Astrocyte of the cerebellum (primary cell): ENCODE measurements at regions not wholly inside any gene's neighbourhood (a gene's known extent, or its start where the extent isn't known, plus 50 kb on each side); places are given as distances from the start of the nearest gene placed in this dataset.
A peak's percentile ranks its signal among the peaks of the same experiment; 100 is the strongest.
"Not testable (repeated sequence)": the region's sequence is repeated elsewhere in the genome, so short reads cannot be mapped to it uniquely, and the experiment has no call there.

ENCODE experiments used
- DNase-seq: peaks from one replicate; pipeline ENCODE4 v3.0.0-alpha.2; 2011; ENCODE audit warnings: low read depth
- H3K4me3 ChIP-seq: 2 replicates; pipeline ENCODE4 v1.5.1; 2011; ENCODE audit warnings: mild to moderate bottlenecking, low read depth, low read length, moderate library complexity
- in situ Hi-C: cut with HindIII; loops from 2 replicates; pipeline ENCODE4 v1.10.0; 2017; ENCODE audit warnings: low sequenced_read_pairs
- TF ChIP-seq, protein P1 (sequence below): IDR thresholded peaks from 2 replicates; pipeline ENCODE4 v1.5.1; 2012; ENCODE audit warnings: low read length, low read depth, moderate library complexity, mild to moderate bottlenecking; ENCODE audit errors: missing control alignments

DNA sequence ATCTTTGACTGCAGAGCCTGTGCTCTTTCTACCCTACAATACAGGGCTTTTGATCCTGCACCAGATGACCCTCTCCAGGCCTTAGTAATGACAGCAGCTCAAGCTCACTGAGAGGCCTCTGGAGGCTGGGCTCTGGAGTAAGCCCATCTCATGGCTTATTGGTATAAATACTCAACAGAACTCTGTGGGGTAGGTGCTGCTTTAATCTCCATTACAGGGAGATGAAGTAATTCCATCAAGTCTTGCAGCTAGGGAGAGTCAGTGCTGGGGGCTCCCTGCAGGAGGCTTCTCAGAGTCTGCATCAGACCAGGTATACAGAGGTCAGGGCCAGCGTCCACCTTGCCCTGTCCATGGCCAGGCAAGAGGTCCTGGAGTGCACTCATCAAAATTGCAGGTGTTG, 89.2 kb upstream of the SLC6A11 start:
- H3K4me3 ChIP-seq = no peak overlapping the region
- TF ChIP-seq, protein P1, sequence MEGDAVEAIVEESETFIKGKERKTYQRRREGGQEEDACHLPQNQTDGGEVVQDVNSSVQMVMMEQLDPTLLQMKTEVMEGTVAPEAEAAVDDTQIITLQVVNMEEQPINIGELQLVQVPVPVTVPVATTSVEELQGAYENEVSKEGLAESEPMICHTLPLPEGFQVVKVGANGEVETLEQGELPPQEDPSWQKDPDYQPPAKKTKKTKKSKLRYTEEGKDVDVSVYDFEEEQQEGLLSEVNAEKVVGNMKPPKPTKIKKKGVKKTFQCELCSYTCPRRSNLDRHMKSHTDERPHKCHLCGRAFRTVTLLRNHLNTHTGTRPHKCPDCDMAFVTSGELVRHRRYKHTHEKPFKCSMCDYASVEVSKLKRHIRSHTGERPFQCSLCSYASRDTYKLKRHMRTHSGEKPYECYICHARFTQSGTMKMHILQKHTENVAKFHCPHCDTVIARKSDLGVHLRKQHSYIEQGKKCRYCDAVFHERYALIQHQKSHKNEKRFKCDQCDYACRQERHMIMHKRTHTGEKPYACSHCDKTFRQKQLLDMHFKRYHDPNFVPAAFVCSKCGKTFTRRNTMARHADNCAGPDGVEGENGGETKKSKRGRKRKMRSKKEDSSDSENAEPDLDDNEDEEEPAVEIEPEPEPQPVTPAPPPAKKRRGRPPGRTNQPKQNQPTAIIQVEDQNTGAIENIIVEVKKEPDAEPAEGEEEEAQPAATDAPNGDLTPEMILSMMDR = no peak
- in situ Hi-C loops = no loop called here
- DNase-seq = no peak

DNA sequence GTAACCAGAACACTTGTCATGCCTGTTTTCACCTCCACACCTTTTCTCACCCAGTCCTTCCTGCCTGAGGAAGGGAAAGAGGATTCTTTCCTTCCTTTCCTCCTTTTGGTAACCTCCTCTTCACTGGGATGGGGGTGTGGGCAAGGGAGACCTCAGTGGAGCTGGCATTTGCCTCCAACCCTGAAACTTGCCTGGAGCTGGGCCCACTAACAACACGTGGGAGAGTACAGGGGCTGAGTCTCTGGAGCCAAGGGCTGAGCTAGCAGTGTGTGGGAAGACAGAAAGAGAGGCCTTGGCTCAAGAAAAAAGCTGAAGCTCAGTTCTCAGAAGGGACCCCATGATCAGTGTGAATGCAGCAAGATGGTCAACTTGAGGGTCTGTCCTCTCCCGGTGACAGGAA, 86.6 kb upstream of the SLC6A11 start:
- TF ChIP-seq, protein P1 = no peak
- DNase-seq = no peak
- in situ Hi-C loops = no loop called here
- H3K4me3 ChIP-seq = no peak overlapping the region

DNA sequence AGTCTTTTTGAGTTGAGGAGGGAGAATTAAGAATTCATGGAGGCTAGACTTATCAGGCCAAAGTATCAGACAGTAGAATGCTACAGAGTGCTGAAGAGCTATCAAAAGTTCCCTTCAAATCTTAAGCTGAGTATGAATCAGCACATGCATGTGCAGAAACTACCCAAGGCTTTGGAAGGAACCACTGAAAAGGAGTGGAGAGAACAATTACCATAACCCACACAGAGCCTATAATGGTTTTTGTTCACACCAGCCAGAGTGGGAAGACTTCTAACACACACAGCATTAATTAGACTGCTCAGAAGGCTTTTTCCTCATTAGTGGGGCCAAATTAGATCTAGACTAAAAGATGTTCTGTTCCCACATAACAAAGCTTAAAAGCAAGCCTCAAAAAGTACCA, 83.7 kb upstream of the SLC6A11 start:
- H3K4me3 ChIP-seq = no peak overlapping the region
- TF ChIP-seq, protein P1 = no peak
- in situ Hi-C loops = loop anchor here (5.0 kb wide), 1 partner anchor 55 kb away; no protein-coding TSS in a partner anchor
- DNase-seq = no peak

DNA sequence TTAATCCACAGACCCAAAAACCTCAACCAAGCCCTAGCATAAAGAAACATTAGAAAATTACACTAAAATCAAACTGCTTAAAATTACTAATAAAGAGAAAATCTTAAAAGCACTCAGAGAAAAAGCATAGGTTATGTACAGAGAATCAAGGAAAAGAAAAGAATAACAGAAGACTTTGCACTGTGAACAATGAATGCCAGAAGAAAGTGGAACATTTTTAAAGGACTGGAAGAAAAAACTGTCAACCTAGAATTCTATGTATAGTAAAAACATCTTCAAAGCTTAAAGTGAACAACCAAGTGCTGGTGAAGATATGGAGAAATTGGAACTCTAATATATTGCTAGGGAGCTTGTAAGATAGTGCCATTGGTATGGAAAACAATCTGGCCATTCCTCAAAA, 82.7 kb upstream of the SLC6A11 start:
- TF ChIP-seq, protein P1 = no peak
- H3K4me3 ChIP-seq = no peak overlapping the region
- DNase-seq = no peak
- in situ Hi-C loops = loop anchor here (5.0 kb wide), 1 partner anchor 56 kb away; no protein-coding TSS in a partner anchor

DNA sequence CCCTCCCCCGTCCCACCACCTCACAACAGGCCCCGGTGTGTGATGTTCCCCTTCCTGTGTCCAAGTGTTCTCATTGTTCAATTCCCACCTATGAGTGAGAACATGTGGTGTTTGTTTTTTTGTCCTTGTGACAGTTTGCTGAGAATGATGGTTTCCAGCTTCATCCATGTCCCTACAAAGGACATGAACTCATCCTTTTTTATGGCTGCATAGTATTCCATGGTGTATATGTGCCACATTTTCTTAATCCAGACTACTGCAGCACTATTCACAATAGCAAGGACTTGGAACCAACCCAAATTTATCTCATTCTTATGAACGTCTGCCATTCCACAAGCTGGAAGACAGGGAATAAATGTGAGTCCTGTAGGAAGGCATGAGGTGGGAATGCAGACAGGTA, 79.6 kb upstream of the SLC6A11 start:
- DNase-seq, H3K4me3 ChIP-seq, in situ Hi-C loops: not testable (repeated sequence)

DNA sequence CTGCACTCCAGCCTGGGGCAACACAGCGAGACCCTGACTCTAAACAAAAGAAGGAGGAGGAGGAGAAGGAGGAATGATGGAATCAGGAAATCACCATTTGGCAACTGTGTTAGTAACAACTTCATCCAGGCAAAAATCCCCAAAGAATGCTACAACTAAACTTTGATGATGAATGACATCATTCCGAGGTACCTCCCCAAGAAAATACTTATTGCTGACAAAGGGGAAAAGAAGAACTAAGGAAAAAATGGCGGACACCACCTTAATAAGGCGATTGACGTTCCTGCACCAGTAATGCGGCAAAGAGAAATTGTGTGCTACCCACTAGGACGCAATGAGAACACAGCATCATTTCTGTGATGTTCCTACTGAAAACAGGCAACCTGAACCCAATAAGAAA, 78.2 kb upstream of the SLC6A11 start:
- no peak overlapping the region for H3K4me3 ChIP-seq
- in situ Hi-C loops = no loop called here
- no peak for DNase-seq
- TF ChIP-seq, protein P1 = no peak

- peak overlapping the region; percentile 23 for H3K4me3 ChIP-seq
- TF ChIP-seq, protein P1 = peak; percentile 81
- in situ Hi-C loops = no loop called here
- DNase-seq = peak; percentile 49
Observed at GRCh38 chr3:10738688-10739372, 77.2 kb upstream of the SLC6A11 start.
